ENCODE measurements at regions not wholly inside any gene's neighbourhood (a gene's known extent, or its start where the extent isn't known, plus 50 kb on each side); places are given as distances from the start of the nearest gene placed in this dataset.
A peak's percentile ranks its signal among the peaks of the same experiment; 100 is the strongest.

- no peak for DNase-seq
These were observed 89.0 kb upstream of the HMCN1 start for GRCh38 chr1:185645162-185645640.

- DNase-seq, result no peak
These were observed 89.7 kb upstream of the HMCN1 start for GRCh38 chr1:185644531-185644930.

GRCh38 chr1:185636848-185637247 is 97.3 kb upstream of the HMCN1 start:
- DNase-seq, result peak; percentile 2

GRCh38 chr1:185634704-185635103 is 99.5 kb upstream of the HMCN1 start:
- DNase-seq, result no peak

GRCh38 chr1:185632659-185633423 is 101.3 kb upstream of the HMCN1 start:
- no peak for DNase-seq

GRCh38 chr1:185631843-185632242 is 102.3 kb upstream of the HMCN1 start:
- no peak for DNase-seq

- DNase-seq, result no peak
These were observed 106.3 kb upstream of the HMCN1 start for GRCh38 chr1:185627761-185628501.

- DNase-seq, result no peak
These were observed 107.0 kb upstream of the HMCN1 start for GRCh38 chr1:185627171-185627570.

- DNase-seq, result no peak
These were observed 107.8 kb upstream of the HMCN1 start for GRCh38 chr1:185626344-185626743.

- DNase-seq, result no peak
These were observed 123.2 kb upstream of the HMCN1 start for GRCh38 chr1:185610954-185611353.

GRCh38 chr1:185608177-185608576 is 126.0 kb upstream of the HMCN1 start:
- DNase-seq, result no peak

GRCh38 chr1:185603158-185603557 is 131.0 kb upstream of the HMCN1 start:
- no peak for DNase-seq

GRCh38 chr1:185601189-185601588 is 133.0 kb upstream of the HMCN1 start:
- DNase-seq, result no peak

- DNase-seq, result no peak
These were observed 133.6 kb upstream of the HMCN1 start for GRCh38 chr1:185600641-185601040.

- DNase-seq, result no peak
These were observed 135.9 kb upstream of the HMCN1 start for GRCh38 chr1:185598332-185598731.

- DNase-seq, result peak; percentile 45
These were observed 138.1 kb upstream of the HMCN1 start for GRCh38 chr1:185595835-185596667.

GRCh38 chr1:185594786-185595410 is 139.3 kb upstream of the HMCN1 start:
- no peak for DNase-seq

GRCh38 chr1:185593271-185593670 is 140.9 kb upstream of the HMCN1 start:
- DNase-seq, result no peak

- peak; percentile 68 for DNase-seq
These were observed 148.4 kb upstream of the HMCN1 start for GRCh38 chr1:185585770-185586169.

- no peak for DNase-seq
These were observed 152.0 kb upstream of the HMCN1 start for GRCh38 chr1:185581961-185582725.

- DNase-seq, result no peak
These were observed 153.2 kb upstream of the HMCN1 start for GRCh38 chr1:185581020-185581419.

GRCh38 chr1:185578293-185578692 is 155.9 kb upstream of the HMCN1 start:
- no peak for DNase-seq
